Panc1 (cell line): ENCODE measurements at regions not wholly inside any gene's neighbourhood (a gene's known extent, or its start where the extent isn't known, plus 50 kb on each side); places are given as distances from the start of the nearest gene placed in this dataset.

ENCODE experiments used
- ATAC-seq: fragments of 200-7000 bp; cut with Tn5 transposase; 2 replicates; pipeline ENCODE4 v1.9.1; 2020; ENCODE audit warnings: mild to moderate bottlenecking, moderate library complexity
- BruUV-seq: library from RNA; stranded (reverse); fragments of 400-500 nt; replicated peaks from 2 replicates; lab custom pipeline; 2021; lab: Mats Ljungman, UMichigan
- CTCF ChIA-PET: fragments of 300-600 bp; sonication (Branson Sonifier 250); formaldehyde crosslinking; loops from one replicate; lab custom pipeline; 2022; ENCODE audit warnings: antibody characterized with exemption; lab: Charles Lee
- POLR2A ChIA-PET: fragments of 300-600 bp; sonication (Branson Sonifier 250); formaldehyde crosslinking; loops from one replicate; lab custom pipeline; 2022; ENCODE audit warnings: antibody characterized with exemption; lab: Charles Lee
- DNase-seq: peaks from one replicate; pipeline ENCODE4 v3.0.0-alpha.2; 2010; ENCODE audit warnings: low read depth, low spot score
- H3K27ac ChIP-seq: 2 replicates; pipeline ENCODE4 v1.5.1; 2011; ENCODE audit warnings: mild to moderate bottlenecking, low read length, inconsistent platforms
- H3K27me3 ChIP-seq: fragments of 200-500 bp; sonication (Bioruptor generic); 2 replicates; pipeline ENCODE4 v1.6.0; 2014; ENCODE audit warnings: low read length, inconsistent platforms; ENCODE audit not compliant: control insufficient read depth, insufficient read depth
- H3K36me3 ChIP-seq: fragments of 200-500 bp; sonication (Bioruptor generic); 2 replicates; pipeline ENCODE4 v1.5.1; 2014; ENCODE audit warnings: inconsistent platforms, mild to moderate bottlenecking, low read length, moderate library complexity; ENCODE audit not compliant: control insufficient read depth, insufficient read depth
- H3K4me1 ChIP-seq: 2 replicates; pipeline ENCODE4 v1.5.1; 2011; ENCODE audit warnings: inconsistent platforms, mild to moderate bottlenecking, low read length, moderate library complexity; ENCODE audit not compliant: control insufficient read depth, insufficient read depth
- H3K4me3 ChIP-seq, 2 experiments: 2 replicates each; pipeline ENCODE4 v1.5.1; 2011 to 2012; ENCODE audit warnings: low read depth in 2 of 2, low read length in 2 of 2, mild to moderate bottlenecking in 2 of 2, inconsistent platforms in 1 of 2, moderate library complexity in 1 of 2
- H3K9me3 ChIP-seq: fragments of 200-500 bp; sonication (Bioruptor generic); 2 replicates; pipeline ENCODE4 v1.5.1; 2014; ENCODE audit warnings: low read depth, mild to moderate bottlenecking, inconsistent platforms, low read length, moderate library complexity; ENCODE audit not compliant: control insufficient read depth, insufficient read depth
- CTCF ChIP-seq: fragments of 450-650 bp; IDR thresholded peaks from 2 replicates; pipeline ENCODE4 v1.5.1; 2017; ENCODE audit warnings: mild to moderate bottlenecking
- POLR2AphosphoS5 ChIP-seq: IDR thresholded peaks from 2 replicates; pipeline ENCODE4 v1.6.1; 2012; ENCODE audit warnings: mild to moderate bottlenecking, low read depth, low read length, moderate library complexity
- REST ChIP-seq, 2 experiments: IDR thresholded peaks; 2 replicates each; pipeline ENCODE4 v1.6.1; 2011 to 2012; ENCODE audit warnings: low read depth in 2 of 2, control low read depth in 1 of 2, low read length in 1 of 2, mild to moderate bottlenecking in 1 of 2, moderate library complexity in 1 of 2; ENCODE audit not compliant: insufficient read depth in 1 of 2
- SIN3A ChIP-seq: IDR thresholded peaks from 2 replicates; pipeline ENCODE4 v1.6.1; 2012; ENCODE audit warnings: low read depth, mild to moderate bottlenecking, low read length, moderate library complexity, borderline replicate concordance; ENCODE audit not compliant: insufficient read depth
- TCF7L2 ChIP-seq: IDR thresholded peaks from 2 replicates; pipeline ENCODE4 v1.6.1; 2011; ENCODE audit warnings: mild to moderate bottlenecking, low read depth, low read length, inconsistent platforms
- in situ Hi-C: cut with HindIII; loops from 2 replicates; pipeline ENCODE4 v1.10.0; 2016; ENCODE audit warnings: low sequenced_read_pairs, low pct_unique_long_range_greater_than_20kb
- intact Hi-C: fragments of 100-400 bp; cut with micrococcal nuclease; formaldehyde crosslinking; loops from one replicate; pipeline ENCODE4 v1.10.0; 2022; ENCODE audit not compliant: unreplicated experiment

DNA sequence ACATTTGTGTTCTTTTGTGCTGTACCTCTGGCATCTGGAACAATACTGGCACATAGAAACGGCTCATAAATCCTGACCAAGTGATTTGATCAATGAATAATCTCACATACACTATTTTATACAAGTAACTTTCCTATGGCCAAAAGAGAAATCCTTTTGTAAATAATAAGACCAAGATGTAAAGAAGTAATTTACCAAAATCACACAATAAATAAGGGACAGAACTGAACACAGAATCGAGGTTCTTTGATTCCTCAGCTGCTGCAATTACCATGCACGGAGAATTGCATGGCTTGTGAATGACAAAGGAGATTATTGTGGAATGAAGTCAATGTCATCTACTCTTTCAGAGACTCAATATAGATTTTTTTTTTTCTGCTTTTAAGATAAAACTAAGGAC, 576.8 kb upstream of the SMIM31 start:
- POLR2A ChIA-PET: no interaction called here
- ATAC-seq: no peak
- BruUV-seq: no TSS peak

GRCh38 chr4:164177753-164178152, 576.2 kb upstream of the SMIM31 start:
- no peak overlapping the region for H3K27ac ChIP-seq
- POLR2A ChIA-PET: no interaction called here
- no peak for DNase-seq

More for the DNA sequence above, 576.8 kb upstream of the SMIM31 start:
- H3K9me3 ChIP-seq: no peaks in the 10 kb centered on the region
- H3K4me1 ChIP-seq: no peaks in the 10 kb centered on the region
- no peak for DNase-seq
- no peak overlapping the region for H3K4me3 ChIP-seq
- CTCF ChIA-PET: no interaction called here
- intact Hi-C loops (no loop called here), in situ Hi-C loops (no loop called here)
- no peaks in the 10 kb centered on the region for H3K36me3 ChIP-seq
- no peak for TF ChIP-seq POLR2AphosphoS5
- no peak for TF ChIP-seq REST (IDR thresholded peaks at IDR 0.05; ENCODE audit: insufficient read depth in 1 of 2, low read depth in 2 of 2, low read length in 1 of 2)
- no peak for TF ChIP-seq CTCF
- no peak for TF ChIP-seq TCF7L2
- TF ChIP-seq SIN3A: no peak
- no peak overlapping the region for H3K27ac ChIP-seq
- H3K27me3 ChIP-seq: no peaks in the 10 kb centered on the region

More at GRCh38 chr4:164177753-164178152, 576.2 kb upstream of the SMIM31 start:
- Histone ChIP-seq H3K27me3 (no peaks in the 10 kb centered on the region), H3K9me3 (no peaks in the 10 kb centered on the region), H3K4me1 (no peaks in the 10 kb centered on the region), H3K36me3 (no peaks in the 10 kb centered on the region), H3K4me3 (no peak overlapping the region)
- in situ Hi-C loops (no loop called here), intact Hi-C loops (no loop called here)
- no peak for TF ChIP-seq TCF7L2
- no peak for TF ChIP-seq SIN3A
- no peak for TF ChIP-seq CTCF
- TF ChIP-seq POLR2AphosphoS5: no peak
- no peak for TF ChIP-seq REST (IDR thresholded peaks at IDR 0.05; ENCODE audit: insufficient read depth in 1 of 2, low read depth in 2 of 2, low read length in 1 of 2)
- BruUV-seq: no TSS peak
- CTCF ChIA-PET: no interaction called here
- no peak for ATAC-seq
